IMR-90 (cell line): ENCODE measurements at regions not wholly inside any gene's neighbourhood (a gene's known extent, or its start where the extent isn't known, plus 50 kb on each side); places are given as distances from the start of the nearest gene placed in this dataset.

ENCODE experiments used
- ATAC-seq: fragments of 200-7000 bp; cut with Tn5 transposase; 2 replicates; pipeline ENCODE4 v1.9.1; 2020; ENCODE audit warnings: low read depth, mild to moderate bottlenecking, moderate library complexity
- BruUV-seq: library from RNA; stranded (reverse); fragments of 400-500 nt; replicated peaks from 2 replicates; lab custom pipeline; 2021; lab: Mats Ljungman, UMichigan
- CTCF ChIA-PET: fragments of 300-600 bp; formaldehyde crosslinking; extraction: SDS; loops from one replicate; lab custom pipeline; 2021; ENCODE audit warnings: antibody characterized with exemption; lab: Yijun Ruan, JAX
- POLR2A ChIA-PET: fragments of 300-600 bp; sonication (Branson Sonifier 250); formaldehyde crosslinking; loops from one replicate; lab custom pipeline; 2022; ENCODE audit warnings: antibody characterized with exemption; ENCODE audit not compliant: unreplicated experiment; lab: Charles Lee
- DNase-seq: peaks from one replicate; pipeline ENCODE4 v3.0.0; 2013
- H2AFZ ChIP-seq: replicated peaks from 2 replicates; pipeline ENCODE3; 2013; ENCODE audit warnings: low read length, mild to moderate bottlenecking; ENCODE audit not compliant: poor library complexity
- H2AK5ac ChIP-seq: 2 replicates; pipeline ENCODE4 v1.6.1; 2013; ENCODE audit warnings: low read depth, low read length, inconsistent platforms
- H2AK9ac ChIP-seq: replicated peaks from 2 replicates; pipeline ENCODE3; 2013; ENCODE audit warnings: mild to moderate bottlenecking, low read depth, low read length, moderate library complexity; ENCODE audit not compliant: poor library complexity
- H2BK120ac ChIP-seq: 2 replicates; pipeline ENCODE4 v1.6.1; 2013; ENCODE audit warnings: low read depth, low read length, inconsistent platforms
- H2BK15ac ChIP-seq: 3 replicates; pipeline ENCODE4 v1.6.1; 2013; ENCODE audit warnings: low read depth, low read length, inconsistent platforms
- H2BK20ac ChIP-seq: 2 replicates; pipeline ENCODE4 v1.6.1; 2013; ENCODE audit warnings: low read depth, mild to moderate bottlenecking, inconsistent platforms, low read length, moderate library complexity
- H2BK5ac ChIP-seq: 2 replicates; pipeline ENCODE4 v1.6.1; 2013; ENCODE audit warnings: mild to moderate bottlenecking, low read depth, low read length, inconsistent platforms; ENCODE audit not compliant: poor library complexity, severe bottlenecking
- H3K14ac ChIP-seq: replicated peaks from 2 replicates; pipeline ENCODE4 v1.6.1; 2013; ENCODE audit warnings: low read depth, low read length, inconsistent platforms
- H3K18ac ChIP-seq: 2 replicates; pipeline ENCODE4 v1.6.1; 2013; ENCODE audit warnings: low read depth, low read length, control low read depth
- H3K23ac ChIP-seq: 2 replicates; pipeline ENCODE4 v1.6.1; 2013; ENCODE audit warnings: low read depth, low read length, inconsistent platforms
- H3K27ac ChIP-seq: 2 replicates; pipeline ENCODE4 v1.5.1; 2013; ENCODE audit warnings: mild to moderate bottlenecking, control low read depth, low read length; ENCODE audit not compliant: insufficient read depth
- H3K27me3 ChIP-seq: 2 replicates; pipeline ENCODE4 v1.6.1; 2013; ENCODE audit warnings: low read length; ENCODE audit not compliant: control insufficient read depth, insufficient read depth
- H3K36me3 ChIP-seq: 2 replicates; pipeline ENCODE4 v1.6.1; 2013; ENCODE audit warnings: low read length, mixed read lengths; ENCODE audit not compliant: control insufficient read depth, insufficient read depth
- H3K4ac ChIP-seq: 2 replicates; pipeline ENCODE4 v1.6.1; 2013; ENCODE audit warnings: low read depth, low read length, inconsistent platforms
- H3K4me1 ChIP-seq: 2 replicates; pipeline ENCODE4 v1.6.1; 2013; ENCODE audit warnings: low read length, mixed read lengths; ENCODE audit not compliant: control insufficient read depth, insufficient read depth
- H3K4me2 ChIP-seq: 2 replicates; pipeline ENCODE4 v1.6.1; 2013; ENCODE audit warnings: low read depth, mild to moderate bottlenecking, control low read depth, low read length, moderate library complexity
- H3K4me3 ChIP-seq: 2 replicates; pipeline ENCODE4 v1.5.1; 2013; ENCODE audit warnings: low read depth, mild to moderate bottlenecking, control low read depth, low read length, moderate library complexity; ENCODE audit not compliant: insufficient read depth
- H3K56ac ChIP-seq: 2 replicates; pipeline ENCODE4 v1.6.1; 2013; ENCODE audit warnings: low read length, inconsistent platforms; ENCODE audit not compliant: insufficient read depth; ENCODE audit errors: extremely low read depth
- H3K79me1 ChIP-seq, 2 experiments: 2 replicates each; pipeline ENCODE4 v1.6.1; 2013; ENCODE audit warnings: low read length in 2 of 2, inconsistent platforms in 1 of 2, low read depth in 1 of 2
- H3K9ac ChIP-seq: 2 replicates; pipeline ENCODE4 v1.6.1; 2013; ENCODE audit warnings: low read depth, low read length, control low read depth
- H3K9me1 ChIP-seq: 2 replicates; pipeline ENCODE4 v1.6.1; 2013; ENCODE audit warnings: low read length, inconsistent platforms; ENCODE audit not compliant: insufficient read depth
- H3K9me3 ChIP-seq: 2 replicates; pipeline ENCODE4 v1.6.1; 2013; ENCODE audit warnings: low read length; ENCODE audit not compliant: control insufficient read depth, insufficient read depth
- H4K20me1 ChIP-seq: 2 replicates; pipeline ENCODE4 v1.6.1; 2013; ENCODE audit warnings: low read length, inconsistent platforms; ENCODE audit not compliant: insufficient read depth
- H4K5ac ChIP-seq: 2 replicates; pipeline ENCODE4 v1.6.1; 2013; ENCODE audit warnings: mild to moderate bottlenecking, low read depth, low read length, control low read depth
- H4K8ac ChIP-seq, 2 experiments: 2 replicates each; pipeline ENCODE4 v1.6.1; 2013; ENCODE audit warnings: low read depth in 2 of 2, low read length in 2 of 2, control low read depth in 1 of 2, inconsistent platforms in 1 of 2
- H4K91ac ChIP-seq: 2 replicates; pipeline ENCODE4 v1.6.1; 2013; ENCODE audit warnings: low read depth, low read length, inconsistent platforms; ENCODE audit not compliant: insufficient read depth
- BHLHE40 ChIP-seq: fragments of 150-350 bp; IDR thresholded peaks from 2 replicates; pipeline ENCODE4 v1.6.1; 2016; ENCODE audit warnings: mild to moderate bottlenecking, low read depth, low read length
- CEBPB ChIP-seq: IDR thresholded peaks from 2 replicates; pipeline ENCODE4 v1.6.1; 2012; ENCODE audit warnings: low read depth, low read length, improper control_type of control experiment
- CHD1 ChIP-seq: IDR thresholded peaks from 2 replicates; pipeline ENCODE4 v1.6.1; 2012; ENCODE audit warnings: low read depth, low read length, improper control_type of control experiment
- FOS ChIP-seq: fragments of 150-350 bp; IDR thresholded peaks from 2 replicates; pipeline ENCODE4 v1.6.1; 2016; ENCODE audit warnings: low read depth, low read length
- MAFK ChIP-seq: IDR thresholded peaks from 2 replicates; pipeline ENCODE4 v1.6.1; 2012; ENCODE audit warnings: low read depth, low read length, improper control_type of control experiment
- MAZ ChIP-seq: IDR thresholded peaks from 2 replicates; pipeline ENCODE4 v1.6.1; 2012; ENCODE audit warnings: low read depth, mild to moderate bottlenecking, low read length, improper control_type of control experiment, moderate library complexity, borderline replicate concordance
- MXI1 ChIP-seq: IDR thresholded peaks from 2 replicates; pipeline ENCODE4 v1.6.1; 2012; ENCODE audit warnings: low read depth, mild to moderate bottlenecking, low read length, moderate library complexity, borderline replicate concordance
- NFE2L2 ChIP-seq: fragments of 150-350 bp; IDR thresholded peaks from 2 replicates; pipeline ENCODE4 v1.6.1; 2016; ENCODE audit warnings: low read depth, mild to moderate bottlenecking, low read length
- POLR2A ChIP-seq: IDR thresholded peaks from 2 replicates; pipeline ENCODE4 v1.6.1; 2012; ENCODE audit warnings: mild to moderate bottlenecking, low read depth, low read length
- RAD21 ChIP-seq: IDR thresholded peaks from 2 replicates; pipeline ENCODE4 v1.6.1; 2012; ENCODE audit warnings: low read length, improper control_type of control experiment
- RCOR1 ChIP-seq: IDR thresholded peaks from 2 replicates; pipeline ENCODE4 v1.6.1; 2012; ENCODE audit warnings: mild to moderate bottlenecking, low read length, improper control_type of control experiment; ENCODE audit not compliant: insufficient replicate concordance
- RFX5 ChIP-seq: IDR thresholded peaks from 2 replicates; pipeline ENCODE4 v1.8.0; 2012; ENCODE audit warnings: low read depth, mild to moderate bottlenecking, low read length, moderate library complexity
- SMC3 ChIP-seq: fragments of 150-350 bp; IDR thresholded peaks from 2 replicates; pipeline ENCODE4 v1.6.1; 2016; ENCODE audit warnings: low read depth, mild to moderate bottlenecking, antibody characterized with exemption, low read length, moderate library complexity
- dilution Hi-C: fragments of 300-500 bp; cut with HindIII; formaldehyde crosslinking; loops from one replicate; pipeline ENCODE4 v1.14.3; 2018; ENCODE audit warnings: low sequenced_read_pairs; ENCODE audit not compliant: unreplicated experiment
- in situ Hi-C: fragments of 300-500 bp; cut with MboI; formaldehyde crosslinking; loops from 3 replicates; pipeline ENCODE4 v1.14.3; 2019; ENCODE audit warnings: low sequenced_read_pairs, inconsistent platforms, mixed read lengths
- intact Hi-C: fragments of 100-400 bp; cut with micrococcal nuclease; formaldehyde crosslinking; loops from 2 replicates; pipeline ENCODE4 v1.10.0; 2022
- TF ChIP-seq, protein P1 (sequence below): conservative IDR thresholded peaks from 2 replicates; pipeline ENCODE4 v1.5.1; 2012; ENCODE audit warnings: mild to moderate bottlenecking, low read depth, low read length, improper control_type of control experiment
- TF ChIP-seq, protein P2 (sequence below): fragments of 150-350 bp; IDR thresholded peaks from 2 replicates; pipeline ENCODE4 v1.6.1; 2016; ENCODE audit warnings: low read depth, mild to moderate bottlenecking, low read length, moderate library complexity, borderline replicate concordance
- TF ChIP-seq, protein P3 (sequence below): fragments of 150-350 bp; IDR thresholded peaks from 2 replicates; pipeline ENCODE4 v1.6.1; 2017; ENCODE audit warnings: mild to moderate bottlenecking, antibody characterized with exemption, low read length, low read depth

DNA sequence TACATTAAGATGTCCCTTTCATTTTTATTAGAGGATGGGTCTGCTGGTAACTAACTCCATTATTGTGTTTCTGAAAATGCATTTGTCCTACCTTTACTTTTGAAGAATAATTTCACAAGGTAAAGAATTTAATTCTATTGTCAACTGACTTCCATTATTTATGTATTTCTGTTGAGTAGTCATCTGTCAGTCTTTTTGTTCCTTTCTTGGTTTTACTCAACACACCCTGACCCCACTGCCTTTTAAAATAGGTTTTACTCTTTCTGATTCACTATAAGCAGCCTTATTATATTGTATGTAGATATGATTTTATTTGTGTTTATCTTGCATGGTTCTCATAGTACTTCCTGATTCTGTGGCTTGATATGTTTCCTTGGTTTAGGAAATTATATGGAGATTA lies 237.5 kb downstream of the TGFB2 start:
- CTCF ChIA-PET = no interaction called here
- no peak overlapping the region for H4K8ac ChIP-seq
- in situ Hi-C loops (no loop called here), intact Hi-C loops (no loop called here), dilution Hi-C loops (no loop called here)
- H3K27me3 ChIP-seq = no peaks in the 10 kb centered on the region
- H2AK9ac ChIP-seq = no peak overlapping the region
- no peak overlapping the region for H3K4ac ChIP-seq
- no peak overlapping the region for H3K14ac ChIP-seq
- H3K9ac ChIP-seq = no peak overlapping the region
- no peak overlapping the region for H3K56ac ChIP-seq
- no peak overlapping the region for H2BK15ac ChIP-seq
- no peak overlapping the region for H2BK5ac ChIP-seq
- DNase-seq = no peak
- no peaks in the 10 kb centered on the region for H3K36me3 ChIP-seq
- no peak overlapping the region for H2BK120ac ChIP-seq
- H4K5ac ChIP-seq = no peak overlapping the region
- no peaks in the 10 kb centered on the region for H3K9me1 ChIP-seq
- POLR2A ChIA-PET = no interaction called here
- no peak overlapping the region for H2AK5ac ChIP-seq
- no peak overlapping the region for H2AFZ ChIP-seq
- no peak overlapping the region for H2BK20ac ChIP-seq
- H4K91ac ChIP-seq = no peak overlapping the region
- no peak for TF ChIP-seq NFE2L2
- no peak for TF ChIP-seq SMC3
- TF ChIP-seq MXI1 = no peak
- TF ChIP-seq, protein P1, sequence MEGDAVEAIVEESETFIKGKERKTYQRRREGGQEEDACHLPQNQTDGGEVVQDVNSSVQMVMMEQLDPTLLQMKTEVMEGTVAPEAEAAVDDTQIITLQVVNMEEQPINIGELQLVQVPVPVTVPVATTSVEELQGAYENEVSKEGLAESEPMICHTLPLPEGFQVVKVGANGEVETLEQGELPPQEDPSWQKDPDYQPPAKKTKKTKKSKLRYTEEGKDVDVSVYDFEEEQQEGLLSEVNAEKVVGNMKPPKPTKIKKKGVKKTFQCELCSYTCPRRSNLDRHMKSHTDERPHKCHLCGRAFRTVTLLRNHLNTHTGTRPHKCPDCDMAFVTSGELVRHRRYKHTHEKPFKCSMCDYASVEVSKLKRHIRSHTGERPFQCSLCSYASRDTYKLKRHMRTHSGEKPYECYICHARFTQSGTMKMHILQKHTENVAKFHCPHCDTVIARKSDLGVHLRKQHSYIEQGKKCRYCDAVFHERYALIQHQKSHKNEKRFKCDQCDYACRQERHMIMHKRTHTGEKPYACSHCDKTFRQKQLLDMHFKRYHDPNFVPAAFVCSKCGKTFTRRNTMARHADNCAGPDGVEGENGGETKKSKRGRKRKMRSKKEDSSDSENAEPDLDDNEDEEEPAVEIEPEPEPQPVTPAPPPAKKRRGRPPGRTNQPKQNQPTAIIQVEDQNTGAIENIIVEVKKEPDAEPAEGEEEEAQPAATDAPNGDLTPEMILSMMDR = no peak
- TF ChIP-seq CEBPB = no peak
- no peak for TF ChIP-seq POLR2A
- TF ChIP-seq MAZ = no peak
- no peak for TF ChIP-seq MAFK
- TF ChIP-seq RAD21 = no peak
- no peak for TF ChIP-seq BHLHE40
- TF ChIP-seq RCOR1 = no peak
- TF ChIP-seq CHD1 = no peak
- TF ChIP-seq FOS = no peak
- TF ChIP-seq, protein P2, sequence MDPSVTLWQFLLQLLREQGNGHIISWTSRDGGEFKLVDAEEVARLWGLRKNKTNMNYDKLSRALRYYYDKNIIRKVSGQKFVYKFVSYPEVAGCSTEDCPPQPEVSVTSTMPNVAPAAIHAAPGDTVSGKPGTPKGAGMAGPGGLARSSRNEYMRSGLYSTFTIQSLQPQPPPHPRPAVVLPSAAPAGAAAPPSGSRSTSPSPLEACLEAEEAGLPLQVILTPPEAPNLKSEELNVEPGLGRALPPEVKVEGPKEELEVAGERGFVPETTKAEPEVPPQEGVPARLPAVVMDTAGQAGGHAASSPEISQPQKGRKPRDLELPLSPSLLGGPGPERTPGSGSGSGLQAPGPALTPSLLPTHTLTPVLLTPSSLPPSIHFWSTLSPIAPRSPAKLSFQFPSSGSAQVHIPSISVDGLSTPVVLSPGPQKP = no peak
- TF ChIP-seq, protein P3, sequence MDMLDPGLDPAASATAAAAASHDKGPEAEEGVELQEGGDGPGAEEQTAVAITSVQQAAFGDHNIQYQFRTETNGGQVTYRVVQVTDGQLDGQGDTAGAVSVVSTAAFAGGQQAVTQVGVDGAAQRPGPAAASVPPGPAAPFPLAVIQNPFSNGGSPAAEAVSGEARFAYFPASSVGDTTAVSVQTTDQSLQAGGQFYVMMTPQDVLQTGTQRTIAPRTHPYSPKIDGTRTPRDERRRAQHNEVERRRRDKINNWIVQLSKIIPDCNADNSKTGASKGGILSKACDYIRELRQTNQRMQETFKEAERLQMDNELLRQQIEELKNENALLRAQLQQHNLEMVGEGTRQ = no peak
- no peak for TF ChIP-seq RFX5
- H3K23ac ChIP-seq = no peak overlapping the region
- H3K27ac ChIP-seq = no peak overlapping the region
- H3K9me3 ChIP-seq = no peaks in the 10 kb centered on the region
- H3K4me2 ChIP-seq = no peak overlapping the region
- no peak for ATAC-seq
- H3K4me1 ChIP-seq = peaks cover 7% of the 10 kb centered on the region
- H3K18ac ChIP-seq = no peak overlapping the region
- no peaks in the 10 kb centered on the region for H3K79me1 ChIP-seq
- no peaks in the 10 kb centered on the region for H4K20me1 ChIP-seq
- no peak overlapping the region for H3K4me3 ChIP-seq
- BruUV-seq = no TSS peak
